HG02943 (cell line): ENCODE measurements at regions not wholly inside any gene's neighbourhood (a gene's known extent, or its start where the extent isn't known, plus 50 kb on each side); places are given as distances from the start of the nearest gene placed in this dataset.

Source experiments
- ATAC-seq: cut with Tn5 transposase; IDR thresholded peaks from one replicate; pipeline ENCODE4 v1.9.1; 2021; ENCODE audit warnings: mild to moderate bottlenecking, low read depth, moderate library complexity; ENCODE audit not compliant: unreplicated experiment

- ATAC-seq = no peak
These were observed 69.7 kb downstream of the PSMB1 start for GRCh38 chr6:170483413-170483812.

GRCh38 chr6:170480050-170480692, 72.9 kb downstream of the PSMB1 start:
- ATAC-seq = no peak

GRCh38 chr6:170476360-170476759, 76.7 kb downstream of the PSMB1 start:
- no peak for ATAC-seq

- ATAC-seq = no peak
These were observed 78.0 kb downstream of the PSMB1 start for GRCh38 chr6:170475118-170475517.

GRCh38 chr6:170473801-170474200, 79.3 kb downstream of the PSMB1 start:
- no peak for ATAC-seq

- no peak for ATAC-seq
These were observed 79.8 kb downstream of the PSMB1 start for GRCh38 chr6:170473301-170473717.

GRCh38 chr6:170471491-170471890, 81.6 kb downstream of the PSMB1 start:
- no peak for ATAC-seq

- no peak for ATAC-seq
These were observed 82.4 kb downstream of the PSMB1 start for GRCh38 chr6:170470734-170471133.

GRCh38 chr6:170464524-170464979, 88.6 kb downstream of the PSMB1 start:
- no peak for ATAC-seq

- no peak for ATAC-seq
These were observed 89.0 kb downstream of the PSMB1 start for GRCh38 chr6:170464080-170464479.

GRCh38 chr6:170463101-170463721, 89.9 kb downstream of the PSMB1 start:
- no peak for ATAC-seq

- ATAC-seq = no peak
These were observed 90.6 kb downstream of the PSMB1 start for GRCh38 chr6:170462366-170463020.

GRCh38 chr6:170461556-170462365, 91.3 kb downstream of the PSMB1 start:
- no peak for ATAC-seq

GRCh38 chr6:170461111-170461510, 92.0 kb downstream of the PSMB1 start:
- no peak for ATAC-seq

- no peak for ATAC-seq
These were observed 92.5 kb downstream of the PSMB1 start for GRCh38 chr6:170460641-170461040.

- peak; percentile 76 for ATAC-seq
These were observed 93.7 kb downstream of the PSMB1 start for GRCh38 chr6:170459451-170459850.

- ATAC-seq = no peak
These were observed 96.0 kb downstream of the PSMB1 start for GRCh38 chr6:170456886-170457698.
